NCI-H2196 (cell line): ENCODE measurements at regions not wholly inside any gene's neighbourhood (a gene's known extent, or its start where the extent isn't known, plus 50 kb on each side); places are given as distances from the start of the nearest gene placed in this dataset.

Experiments used
- DNase-seq: peaks from one replicate; lab custom pipeline; 2025; ENCODE audit not compliant: unreplicated experiment; lab: John Stamatoyannopoulos, UW

GRCh38 chr14:51511265-51511664 lies 140.4 kb upstream of the FRMD6 start:
- DNase-seq = no peak

GRCh38 chr14:51512316-51512715 lies 139.4 kb upstream of the FRMD6 start:
- DNase-seq = no peak

DNA sequence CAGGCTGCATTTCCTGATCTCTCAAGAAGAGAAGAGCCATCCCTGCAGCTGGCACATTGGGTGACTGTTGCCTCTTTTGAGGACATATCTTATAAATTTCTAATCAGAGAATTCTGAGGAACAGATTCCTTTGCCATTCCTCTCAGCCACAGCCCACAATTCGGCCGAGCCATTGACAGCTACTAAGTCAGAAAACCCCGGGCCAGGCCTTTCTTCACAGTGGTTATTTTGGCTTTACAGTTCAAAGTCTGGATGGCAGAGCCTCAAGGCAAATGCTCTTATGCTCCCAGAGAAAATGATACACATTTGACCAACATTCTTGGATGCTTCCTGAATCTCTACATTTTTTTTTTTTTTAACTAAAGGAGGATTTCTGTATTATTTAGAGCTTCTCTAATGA lies 138.4 kb upstream of the FRMD6 start:
- no peak for DNase-seq

- DNase-seq = no peak
Measured at GRCh38 chr14:51513933-51514332, 137.8 kb upstream of the FRMD6 start.

GRCh38 chr14:51515611-51516010 lies 136.1 kb upstream of the FRMD6 start:
- no peak for DNase-seq

- DNase-seq = no peak
Measured at GRCh38 chr14:51516706-51517395, 134.9 kb upstream of the FRMD6 start.

- no peak for DNase-seq
Measured at GRCh38 chr14:51518280-51518679, 133.4 kb upstream of the FRMD6 start.

- DNase-seq = no peak
Measured at GRCh38 chr14:51518711-51519110, 133.0 kb upstream of the FRMD6 start.

DNA sequence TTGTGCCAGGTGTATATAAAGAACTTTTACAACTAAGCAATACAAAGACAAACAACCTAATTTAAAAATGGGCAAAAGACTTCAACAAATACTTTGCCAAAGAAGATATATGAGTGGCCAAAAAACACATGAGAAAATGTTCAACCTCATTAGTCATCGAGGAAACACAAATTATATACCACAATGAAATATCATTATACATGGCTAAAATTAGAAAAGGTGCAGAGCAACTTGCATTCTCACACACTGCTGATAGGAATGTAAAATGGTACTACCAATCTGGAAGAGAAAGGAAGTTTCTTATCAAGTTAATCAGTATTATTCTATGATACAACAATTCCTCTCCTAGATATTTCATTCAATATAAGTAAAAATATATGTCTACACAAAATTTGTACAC lies 131.6 kb upstream of the FRMD6 start:
- DNase-seq = no peak

GRCh38 chr14:51521764-51522163 lies 129.9 kb upstream of the FRMD6 start:
- no peak for DNase-seq

- no peak for DNase-seq
Measured at GRCh38 chr14:51523243-51523642, 128.5 kb upstream of the FRMD6 start.

DNA sequence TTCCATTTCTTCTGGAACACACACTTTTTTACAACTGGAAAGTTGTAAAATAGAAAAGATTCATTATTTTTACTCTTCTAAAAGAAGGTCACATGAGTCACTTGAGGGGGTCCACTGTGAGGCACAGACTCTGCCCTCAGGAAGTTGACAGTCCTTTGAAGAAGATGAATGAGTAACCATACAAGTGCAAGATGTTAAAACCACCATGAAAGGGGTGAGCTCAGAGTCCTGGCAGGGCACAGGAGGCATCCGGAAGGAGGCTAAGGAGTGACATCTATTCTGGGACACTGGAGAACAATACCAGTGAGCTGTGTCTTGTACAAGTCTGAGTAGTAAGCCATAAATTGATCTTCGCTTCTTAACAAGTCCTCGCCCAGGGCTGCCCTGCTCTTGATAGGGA lies 126.0 kb upstream of the FRMD6 start:
- no peak for DNase-seq

- DNase-seq = no peak
Measured at GRCh38 chr14:51527073-51527472, 124.6 kb upstream of the FRMD6 start.

DNA sequence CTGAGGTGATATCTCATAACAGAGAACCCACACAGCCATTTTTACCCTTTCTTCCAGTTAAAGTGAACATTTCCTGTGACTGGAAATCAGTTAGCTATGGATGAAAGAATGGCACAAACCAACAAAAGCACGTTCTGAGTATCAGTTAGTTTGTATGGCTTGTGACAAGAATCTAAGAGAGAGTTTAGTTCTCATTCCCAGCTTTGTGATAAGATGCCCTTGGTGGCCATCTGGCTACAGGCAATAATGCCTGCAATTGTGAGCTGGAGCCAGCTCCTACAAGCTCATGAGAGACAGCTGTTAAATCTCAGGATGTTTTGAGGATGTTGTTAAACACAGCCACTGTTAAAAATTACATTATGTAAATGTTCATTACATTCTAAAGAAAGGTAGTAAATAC lies 122.0 kb upstream of the FRMD6 start:
- DNase-seq = no peak

DNA sequence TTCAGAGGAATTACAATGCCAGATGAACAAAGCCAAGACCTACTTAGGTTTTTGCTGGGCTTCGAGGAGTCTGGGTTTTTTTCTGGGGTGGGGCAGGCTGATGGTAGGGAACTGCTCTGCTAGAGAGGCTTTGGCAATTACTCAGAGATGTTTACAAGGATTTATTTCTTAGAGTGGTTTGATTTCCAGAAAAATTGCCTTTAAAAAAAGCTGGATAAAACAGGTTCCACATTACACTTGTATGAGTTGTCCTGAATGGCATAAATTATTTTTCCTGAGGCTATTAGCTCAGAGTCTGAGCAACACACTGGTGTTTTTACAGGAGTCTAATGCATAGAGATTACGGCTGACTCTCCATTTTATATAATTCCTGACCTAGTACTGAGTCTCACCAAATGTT lies 118.5 kb upstream of the FRMD6 start:
- DNase-seq = no peak

GRCh38 chr14:51533872-51534553 lies 117.7 kb upstream of the FRMD6 start:
- DNase-seq = no peak

DNA sequence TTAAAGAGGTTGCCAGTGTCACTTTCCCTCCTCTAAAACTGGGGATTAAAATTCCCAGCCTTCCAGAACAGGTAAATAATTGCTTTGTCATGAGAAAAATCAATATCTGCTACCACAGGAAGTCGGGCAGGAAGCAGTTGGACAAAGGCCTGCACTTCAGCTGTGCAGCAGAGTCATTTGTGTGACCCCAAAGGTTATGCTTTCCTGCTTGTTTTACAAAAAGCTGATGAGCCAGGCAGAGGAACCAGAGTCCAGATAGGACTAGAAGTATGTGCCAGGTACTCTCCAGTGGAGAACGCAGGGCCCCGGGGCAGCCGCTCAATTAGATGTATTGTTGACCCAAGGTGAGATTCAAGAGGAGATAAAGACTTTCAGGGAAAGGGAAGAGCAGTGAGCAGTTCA lies 117.1 kb upstream of the FRMD6 start:
- no peak for DNase-seq

GRCh38 chr14:51535443-51536044 lies 116.2 kb upstream of the FRMD6 start:
- no peak for DNase-seq

GRCh38 chr14:51538973-51539372 lies 112.7 kb upstream of the FRMD6 start:
- DNase-seq = no peak

DNA sequence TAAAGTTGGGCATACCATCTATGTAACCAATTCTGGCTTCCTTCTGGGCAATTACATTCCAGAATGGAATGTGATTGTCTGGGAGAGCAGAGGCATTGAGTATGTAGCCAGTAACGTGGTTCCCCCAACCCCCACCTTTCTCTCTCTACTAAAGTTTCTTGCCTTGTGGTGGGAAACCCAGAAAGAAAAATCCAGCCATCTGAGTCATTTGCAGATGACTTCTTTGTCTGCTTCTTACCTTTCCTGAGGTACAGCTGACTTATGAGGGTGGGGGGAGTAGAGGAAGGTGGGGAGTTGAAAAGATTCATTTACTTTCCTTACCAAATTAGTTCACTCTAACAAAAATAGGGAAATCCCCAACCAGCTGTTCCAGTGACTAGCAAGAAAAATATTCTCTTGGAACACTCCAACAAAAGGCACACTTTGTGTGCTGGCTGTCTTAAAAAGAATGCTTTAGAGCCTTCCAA lies 112.1 kb upstream of the FRMD6 start:
- DNase-seq = no peak

DNA sequence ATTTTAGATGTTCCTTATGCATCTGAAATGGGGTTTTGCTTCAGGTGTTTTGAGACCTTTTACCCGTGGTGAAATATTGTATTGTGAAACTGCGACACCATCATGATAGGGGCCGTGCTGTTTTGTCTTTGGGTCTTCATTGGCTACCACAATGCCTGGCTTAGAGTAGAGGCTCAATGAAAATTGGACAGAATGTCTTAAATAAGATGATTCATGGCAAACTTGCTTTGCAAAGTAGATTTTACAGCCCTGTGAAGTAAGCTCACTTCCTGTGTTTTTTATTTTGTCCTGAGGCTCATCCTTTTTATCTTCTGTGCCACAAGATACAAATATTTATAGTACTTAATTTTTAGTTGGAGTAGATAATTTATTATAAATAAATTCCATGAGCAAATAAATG lies 111.3 kb upstream of the FRMD6 start:
- DNase-seq = no peak

DNA sequence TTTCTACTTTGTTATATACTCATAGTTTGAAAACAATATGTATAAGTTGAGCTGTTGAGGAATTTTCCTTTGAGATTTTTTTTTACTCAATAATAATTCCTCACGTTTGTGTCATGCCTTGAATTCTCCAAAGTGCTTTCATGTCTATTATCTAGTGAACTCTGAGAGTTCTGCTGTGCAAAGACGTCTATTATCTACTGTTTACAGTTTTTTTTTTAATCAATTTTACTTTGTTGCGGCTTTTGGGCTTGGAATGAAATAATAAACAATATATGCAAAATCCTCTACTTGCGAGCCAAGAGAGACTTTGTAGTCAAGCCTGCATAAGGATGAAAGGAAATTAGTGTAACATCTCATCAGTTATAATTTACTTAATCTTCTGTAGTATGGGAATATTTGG lies 107.2 kb upstream of the FRMD6 start:
- no peak for DNase-seq
